GM12865 (cell line): ENCODE measurements at regions not wholly inside any gene's neighbourhood (a gene's known extent, or its start where the extent isn't known, plus 50 kb on each side); places are given as distances from the start of the nearest gene placed in this dataset.
"Not testable (repeated sequence)": the region's sequence is repeated elsewhere in the genome, so short reads cannot be mapped to it uniquely, and the experiment has no call there.

Experiments used
- DNase-seq: peaks from one replicate; pipeline ENCODE4 v3.0.0; 2010; ENCODE audit warnings: low read depth
- H3K4me3 ChIP-seq: 2 replicates; pipeline ENCODE4 v1.5.1; 2011; ENCODE audit warnings: mild to moderate bottlenecking, low read depth, low read length, control low read depth
- CTCF ChIP-seq: IDR thresholded peaks from 2 replicates; pipeline ENCODE4 v1.5.1; 2011; ENCODE audit warnings: low read length, control low read depth, low read depth, inconsistent platforms; ENCODE audit not compliant: insufficient read depth; ENCODE audit errors: missing control alignments

- TF ChIP-seq CTCF = no peak
- no peak overlapping the region for H3K4me3 ChIP-seq
- no peak for DNase-seq
These were observed 103.5 kb upstream of the ZNF438 start for GRCh38 chr10:31135171-31135570.

- DNase-seq = not testable (repeated sequence)
These were observed 104.1 kb upstream of the ZNF438 start for GRCh38 chr10:31135791-31136190.

GRCh38 chr10:31136386-31136785, 104.7 kb upstream of the ZNF438 start:
- TF ChIP-seq CTCF = no peak
- no peak for DNase-seq
- H3K4me3 ChIP-seq = no peak overlapping the region

More at GRCh38 chr10:31135791-31136190, 104.1 kb upstream of the ZNF438 start:
- not testable (repeated sequence) for H3K4me3 ChIP-seq

- DNase-seq = no peak
- no peak overlapping the region for H3K4me3 ChIP-seq
- no peak for TF ChIP-seq CTCF
These were observed 105.5 kb upstream of the ZNF438 start for GRCh38 chr10:31136930-31137885.

GRCh38 chr10:31138026-31138553, 106.4 kb upstream of the ZNF438 start:
- TF ChIP-seq CTCF = no peak
- no peak for DNase-seq
- H3K4me3 ChIP-seq = no peak overlapping the region

- TF ChIP-seq CTCF = no peak
- H3K4me3 ChIP-seq = no peak overlapping the region
- DNase-seq = no peak
These were observed 107.8 kb upstream of the ZNF438 start for GRCh38 chr10:31139497-31139896.

GRCh38 chr10:31140716-31141115, 109.1 kb upstream of the ZNF438 start:
- no peak overlapping the region for H3K4me3 ChIP-seq
- no peak for DNase-seq
- TF ChIP-seq CTCF = no peak
